Right lobe of liver (tissue), 4 donors: ENCODE measurements at regions not wholly inside any gene's neighbourhood (a gene's known extent, or its start where the extent isn't known, plus 50 kb on each side); places are given as distances from the start of the nearest gene placed in this dataset.

Experiments
- POLR2A ChIP-seq: fragments of 450-650 bp; IDR thresholded peaks from one replicate; pipeline ENCODE4 v1.6.1; 2017; ENCODE audit warnings: antibody characterized with exemption, mild to moderate bottlenecking
- TF ChIP-seq, protein P1 (sequence below), 4 donors: fragments of 200-600 bp in 3 of 4; fragments of 450-650 bp in 1 of 4; IDR thresholded peaks; one replicate each; pipeline versions ENCODE4 v1.5.1 to v1.8.0; 2016 to 2022; ENCODE audit warnings: antibody characterized with exemption in 4 of 4, mild to moderate bottlenecking in 2 of 4
- donor health status: DM: no; HTN: no; CAD: no.
- donor health status: DM: no; HTN: no; CAD: no.
- donor health status: DM: no; HTN: yes; CAD: no.

DNA sequence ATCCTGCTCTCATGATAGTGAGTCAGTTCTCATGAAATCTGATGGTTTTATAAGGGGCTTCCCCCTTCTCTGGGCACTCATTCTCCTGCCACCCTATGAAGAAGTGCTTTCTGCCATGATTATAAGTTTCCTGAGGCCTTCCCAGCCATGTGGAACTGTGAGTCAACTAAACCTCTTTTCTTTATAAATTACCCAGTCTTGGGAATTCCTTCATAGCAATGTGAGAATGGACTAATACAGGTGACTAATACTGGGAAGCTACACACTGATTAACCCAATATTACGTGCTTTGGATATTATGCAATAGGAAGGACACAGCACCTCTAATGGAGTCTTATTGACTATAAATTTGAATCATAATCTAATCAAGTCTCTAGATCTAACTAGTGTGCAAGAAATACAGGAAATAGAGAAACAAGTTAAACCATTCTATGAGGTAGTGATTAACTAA is 107.2 kb upstream of the ETAA1 start:
- TF ChIP-seq POLR2A = no peak
- TF ChIP-seq, protein P1, sequence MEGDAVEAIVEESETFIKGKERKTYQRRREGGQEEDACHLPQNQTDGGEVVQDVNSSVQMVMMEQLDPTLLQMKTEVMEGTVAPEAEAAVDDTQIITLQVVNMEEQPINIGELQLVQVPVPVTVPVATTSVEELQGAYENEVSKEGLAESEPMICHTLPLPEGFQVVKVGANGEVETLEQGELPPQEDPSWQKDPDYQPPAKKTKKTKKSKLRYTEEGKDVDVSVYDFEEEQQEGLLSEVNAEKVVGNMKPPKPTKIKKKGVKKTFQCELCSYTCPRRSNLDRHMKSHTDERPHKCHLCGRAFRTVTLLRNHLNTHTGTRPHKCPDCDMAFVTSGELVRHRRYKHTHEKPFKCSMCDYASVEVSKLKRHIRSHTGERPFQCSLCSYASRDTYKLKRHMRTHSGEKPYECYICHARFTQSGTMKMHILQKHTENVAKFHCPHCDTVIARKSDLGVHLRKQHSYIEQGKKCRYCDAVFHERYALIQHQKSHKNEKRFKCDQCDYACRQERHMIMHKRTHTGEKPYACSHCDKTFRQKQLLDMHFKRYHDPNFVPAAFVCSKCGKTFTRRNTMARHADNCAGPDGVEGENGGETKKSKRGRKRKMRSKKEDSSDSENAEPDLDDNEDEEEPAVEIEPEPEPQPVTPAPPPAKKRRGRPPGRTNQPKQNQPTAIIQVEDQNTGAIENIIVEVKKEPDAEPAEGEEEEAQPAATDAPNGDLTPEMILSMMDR (IDR thresholded peaks at IDR 0.05) = no peak
